ENCODE measurements at regions not wholly inside any gene's neighbourhood (a gene's known extent, or its start where the extent isn't known, plus 50 kb on each side); places are given as distances from the start of the nearest gene placed in this dataset.

DNA sequence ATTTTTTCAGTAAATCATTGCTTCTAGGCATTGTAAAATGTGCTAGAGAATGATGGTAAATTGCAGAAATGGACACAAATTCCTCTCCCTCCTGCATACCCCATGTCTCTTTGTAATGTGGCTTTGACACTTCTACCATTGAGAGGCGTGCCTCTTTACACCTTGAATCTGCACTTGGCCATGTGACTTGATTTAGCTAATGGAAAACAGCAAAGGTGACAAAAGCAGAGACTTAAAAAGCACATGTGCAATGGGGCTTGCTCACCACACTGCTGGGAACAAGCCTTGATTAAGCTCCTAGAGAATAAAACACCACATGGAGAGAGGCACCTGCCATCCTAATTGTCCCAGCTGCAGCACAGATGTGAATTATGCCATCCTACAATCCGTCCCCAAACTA, 69.9 kb upstream of the NAA35 start:
- TF ChIP-seq, protein P1, sequence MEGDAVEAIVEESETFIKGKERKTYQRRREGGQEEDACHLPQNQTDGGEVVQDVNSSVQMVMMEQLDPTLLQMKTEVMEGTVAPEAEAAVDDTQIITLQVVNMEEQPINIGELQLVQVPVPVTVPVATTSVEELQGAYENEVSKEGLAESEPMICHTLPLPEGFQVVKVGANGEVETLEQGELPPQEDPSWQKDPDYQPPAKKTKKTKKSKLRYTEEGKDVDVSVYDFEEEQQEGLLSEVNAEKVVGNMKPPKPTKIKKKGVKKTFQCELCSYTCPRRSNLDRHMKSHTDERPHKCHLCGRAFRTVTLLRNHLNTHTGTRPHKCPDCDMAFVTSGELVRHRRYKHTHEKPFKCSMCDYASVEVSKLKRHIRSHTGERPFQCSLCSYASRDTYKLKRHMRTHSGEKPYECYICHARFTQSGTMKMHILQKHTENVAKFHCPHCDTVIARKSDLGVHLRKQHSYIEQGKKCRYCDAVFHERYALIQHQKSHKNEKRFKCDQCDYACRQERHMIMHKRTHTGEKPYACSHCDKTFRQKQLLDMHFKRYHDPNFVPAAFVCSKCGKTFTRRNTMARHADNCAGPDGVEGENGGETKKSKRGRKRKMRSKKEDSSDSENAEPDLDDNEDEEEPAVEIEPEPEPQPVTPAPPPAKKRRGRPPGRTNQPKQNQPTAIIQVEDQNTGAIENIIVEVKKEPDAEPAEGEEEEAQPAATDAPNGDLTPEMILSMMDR (conservative IDR thresholded peaks at IDR 0.05; ENCODE audit: low read length), result no peak
- no peak for TF ChIP-seq EZH2phosphoT487 (IDR thresholded peaks at IDR 0.05; ENCODE audit: borderline replicate concordance)

All from Loucy (cell line).